ENCODE measurements at regions not wholly inside any gene's neighbourhood (a gene's known extent, or its start where the extent isn't known, plus 50 kb on each side); places are given as distances from the start of the nearest gene placed in this dataset.

GRCh38 chr18:22543769-22544168 is 126.1 kb upstream of the CTAGE1 start:
- no peak for DNase-seq
- Histone ChIP-seq H3K27ac (no peak overlapping the region), H3K27me3 (no peaks in the 10 kb centered on the region), H3K36me3 (no peaks in the 10 kb centered on the region), H3K4me3 (no peak overlapping the region), H3K9ac (ENCODE audit: low read depth in 2 of 2, low read length in 2 of 2) (no peak overlapping the region), H3K4me1 (no peaks in the 10 kb centered on the region), H3K9me3 (no peaks in the 10 kb centered on the region)
- no peak for TF ChIP-seq CTCF (IDR thresholded peaks at IDR 0.05)
- intact Hi-C loops (cut with DNase I) = no loop called here

GRCh38 chr18:22544626-22545025 is 126.9 kb upstream of the CTAGE1 start:
- no peak for TF ChIP-seq CTCF (IDR thresholded peaks at IDR 0.05)
- no peaks in the 10 kb centered on the region for H3K4me1 ChIP-seq
- H3K27ac ChIP-seq = no peak overlapping the region
- no peaks in the 10 kb centered on the region for H3K27me3 ChIP-seq
- H3K36me3 ChIP-seq = no peaks in the 10 kb centered on the region
- no peak for DNase-seq
- H3K9me3 ChIP-seq = no peaks in the 10 kb centered on the region
- no peak overlapping the region for H3K4me3 ChIP-seq
- intact Hi-C loops (cut with DNase I) = no loop called here
- H3K9ac ChIP-seq (ENCODE audit: low read depth in 2 of 2, low read length in 2 of 2) = no peak overlapping the region

GRCh38 chr18:22545066-22545760 is 127.5 kb upstream of the CTAGE1 start:
- Histone ChIP-seq H3K27ac (no peak overlapping the region), H3K4me3 (no peak overlapping the region), H3K36me3 (no peaks in the 10 kb centered on the region), H3K4me1 (no peaks in the 10 kb centered on the region), H3K27me3 (no peaks in the 10 kb centered on the region), H3K9ac (ENCODE audit: low read depth in 2 of 2, low read length in 2 of 2) (no peak overlapping the region), H3K9me3 (no peaks in the 10 kb centered on the region)
- DNase-seq = no peak
- TF ChIP-seq CTCF (IDR thresholded peaks at IDR 0.05) = no peak
- intact Hi-C loops (cut with DNase I) = no loop called here

- H3K27ac ChIP-seq = no peak overlapping the region
- intact Hi-C loops (cut with DNase I) = no loop called here
These were observed 129.3 kb upstream of the CTAGE1 start for GRCh38 chr18:22546905-22547570.

More at GRCh38 chr18:22546905-22547570, 129.3 kb upstream of the CTAGE1 start:
- Histone ChIP-seq H3K9me3 (no peaks in the 10 kb centered on the region), H3K4me3 (no peak overlapping the region), H3K36me3 (no peaks in the 10 kb centered on the region), H3K4me1 (no peaks in the 10 kb centered on the region), H3K9ac (ENCODE audit: low read depth in 2 of 2, low read length in 2 of 2) (no peak overlapping the region), H3K27me3 (no peaks in the 10 kb centered on the region)
- no peak for DNase-seq
- no peak for TF ChIP-seq CTCF (IDR thresholded peaks at IDR 0.05)

All from colonic mucosa (tissue), 4 donors.